OCI-LY1 (cell line): ENCODE measurements at regions not wholly inside any gene's neighbourhood (a gene's known extent, or its start where the extent isn't known, plus 50 kb on each side); places are given as distances from the start of the nearest gene placed in this dataset.

Experiments used
- H2AFZ ChIP-seq: fragments of 200-600 bp; sonication (generic), shearing (Covaris generic); 2 replicates; pipeline ENCODE4 v1.6.0; 2014; ENCODE audit warnings: antibody characterized with exemption, mild to moderate bottlenecking, low read length
- H3F3A ChIP-seq: fragments of 200-600 bp; sonication (generic), shearing (Covaris generic); 2 replicates; pipeline ENCODE4 v1.6.0; 2014; ENCODE audit warnings: mild to moderate bottlenecking, antibody characterized with exemption, low read length, moderate library complexity; ENCODE audit not compliant: insufficient read depth
- H3K27ac ChIP-seq: fragments of 200-600 bp; sonication (generic); 2 replicates; pipeline ENCODE4 v1.5.1; 2014; ENCODE audit warnings: low read length, mixed run types, mild to moderate bottlenecking, low read depth; ENCODE audit not compliant: poor library complexity, severe bottlenecking
- H3K27me3 ChIP-seq: fragments of 200-600 bp; sonication (generic); 2 replicates; pipeline ENCODE4 v1.6.0; 2014; ENCODE audit warnings: antibody characterized with exemption, mild to moderate bottlenecking, low read length, moderate library complexity; ENCODE audit not compliant: insufficient read depth
- H3K36me3 ChIP-seq: fragments of 200-600 bp; sonication (generic); 2 replicates; pipeline ENCODE4 v1.6.1; 2014; ENCODE audit warnings: mild to moderate bottlenecking, antibody characterized with exemption, low read length, moderate library complexity, mixed read lengths; ENCODE audit not compliant: insufficient read depth
- H3K4me1 ChIP-seq: fragments of 200-600 bp; sonication (generic); 2 replicates; pipeline ENCODE4 v1.5.1; 2014; ENCODE audit warnings: mild to moderate bottlenecking, low read length, moderate library complexity; ENCODE audit not compliant: insufficient read depth, severe bottlenecking
- H3K4me2 ChIP-seq: fragments of 200-600 bp; sonication (generic), shearing (Covaris generic); 2 replicates; pipeline ENCODE4 v1.6.1; 2014; ENCODE audit warnings: low read length
- H3K4me3 ChIP-seq: fragments of 200-600 bp; sonication (generic); 2 replicates; pipeline ENCODE4 v1.5.1; 2014; ENCODE audit warnings: low read length, low read depth, mild to moderate bottlenecking, mixed read lengths; ENCODE audit not compliant: poor library complexity, severe bottlenecking
- H3K79me2 ChIP-seq: fragments of 200-600 bp; shearing (Covaris generic); 2 replicates; pipeline ENCODE4 v1.6.1; 2016; ENCODE audit warnings: mixed run types, low read length, mixed read lengths; ENCODE audit not compliant: insufficient read depth
- H3K9ac ChIP-seq: fragments of 200-600 bp; sonication (generic), shearing (Covaris generic); 2 replicates; pipeline ENCODE4 v1.6.1; 2014; ENCODE audit warnings: mild to moderate bottlenecking, low read length, mixed read lengths
- H3K9me2 ChIP-seq: fragments of 200-600 bp; sonication (generic), shearing (Covaris generic); 2 replicates; pipeline ENCODE4 v1.6.1; 2014; ENCODE audit warnings: low read depth, mild to moderate bottlenecking, low read length, mixed read lengths
- H3K9me3 ChIP-seq: fragments of 200-600 bp; shearing (Covaris generic); 2 replicates; pipeline ENCODE4 v1.6.1; 2014; ENCODE audit warnings: low read length, mixed read lengths
- H4K20me1 ChIP-seq: fragments of 200-600 bp; sonication (generic), shearing (Covaris generic); 2 replicates; pipeline ENCODE4 v1.6.0; 2016; ENCODE audit warnings: mild to moderate bottlenecking, low read length; ENCODE audit not compliant: insufficient read depth
- EZH2 ChIP-seq: fragments of 200-600 bp; sonication (generic), shearing (Covaris generic); IDR thresholded peaks from 2 replicates; pipeline ENCODE4 v1.8.0; 2017; ENCODE audit warnings: borderline replicate concordance, mixed run types, mild to moderate bottlenecking, antibody characterized with exemption, low read length, moderate library complexity, mixed read lengths
- TF ChIP-seq, protein P1 (sequence below): fragments of 200-600 bp; sonication (generic), shearing (Covaris generic); IDR thresholded peaks from 2 replicates; pipeline ENCODE4 v1.5.1; 2017; ENCODE audit warnings: mild to moderate bottlenecking, antibody characterized with exemption, low read length, moderate library complexity, mixed read lengths

DNA sequence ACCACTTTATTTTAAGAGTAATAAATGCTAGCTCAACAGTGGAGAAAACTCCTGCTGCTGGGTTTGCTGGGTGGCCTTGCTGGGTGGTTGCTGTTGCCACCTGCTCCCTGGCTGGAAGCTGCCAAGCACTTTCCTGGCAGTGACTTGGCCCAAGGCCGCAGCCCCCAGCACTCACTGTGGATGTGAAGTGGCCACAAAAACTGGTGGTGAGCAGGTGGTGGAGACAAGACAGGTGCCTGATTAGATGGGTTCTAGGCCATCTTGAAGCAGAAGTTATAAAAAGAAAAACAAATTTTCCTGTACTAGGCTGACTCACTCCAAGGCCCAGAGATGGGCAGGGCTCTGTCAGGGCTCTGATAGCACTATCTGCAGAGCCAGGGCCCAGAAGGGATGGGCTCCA lies 224.7 kb upstream of the NLRP1 start:
- no peaks in the 10 kb centered on the region for H3K9me2 ChIP-seq
- no peaks in the 10 kb centered on the region for H3K36me3 ChIP-seq
- H3K27me3 ChIP-seq, result no peaks in the 10 kb centered on the region
- TF ChIP-seq EZH2, result no peak
- TF ChIP-seq, protein P1, sequence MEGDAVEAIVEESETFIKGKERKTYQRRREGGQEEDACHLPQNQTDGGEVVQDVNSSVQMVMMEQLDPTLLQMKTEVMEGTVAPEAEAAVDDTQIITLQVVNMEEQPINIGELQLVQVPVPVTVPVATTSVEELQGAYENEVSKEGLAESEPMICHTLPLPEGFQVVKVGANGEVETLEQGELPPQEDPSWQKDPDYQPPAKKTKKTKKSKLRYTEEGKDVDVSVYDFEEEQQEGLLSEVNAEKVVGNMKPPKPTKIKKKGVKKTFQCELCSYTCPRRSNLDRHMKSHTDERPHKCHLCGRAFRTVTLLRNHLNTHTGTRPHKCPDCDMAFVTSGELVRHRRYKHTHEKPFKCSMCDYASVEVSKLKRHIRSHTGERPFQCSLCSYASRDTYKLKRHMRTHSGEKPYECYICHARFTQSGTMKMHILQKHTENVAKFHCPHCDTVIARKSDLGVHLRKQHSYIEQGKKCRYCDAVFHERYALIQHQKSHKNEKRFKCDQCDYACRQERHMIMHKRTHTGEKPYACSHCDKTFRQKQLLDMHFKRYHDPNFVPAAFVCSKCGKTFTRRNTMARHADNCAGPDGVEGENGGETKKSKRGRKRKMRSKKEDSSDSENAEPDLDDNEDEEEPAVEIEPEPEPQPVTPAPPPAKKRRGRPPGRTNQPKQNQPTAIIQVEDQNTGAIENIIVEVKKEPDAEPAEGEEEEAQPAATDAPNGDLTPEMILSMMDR, result no peak
- no peaks in the 10 kb centered on the region for H3K4me1 ChIP-seq
- H3K9me3 ChIP-seq, result peaks cover 8% of the 10 kb centered on the region; the same call in 1 of the 2 replicates
- no peak overlapping the region for H3K4me3 ChIP-seq
- no peaks in the 10 kb centered on the region for H4K20me1 ChIP-seq
- no peak overlapping the region for H3K4me2 ChIP-seq
- H3F3A ChIP-seq, result no peaks in the 10 kb centered on the region
- no peak overlapping the region for H2AFZ ChIP-seq
- no peak overlapping the region for H3K9ac ChIP-seq
- H3K79me2 ChIP-seq, result no peaks in the 10 kb centered on the region
- H3K27ac ChIP-seq, result no peak overlapping the region

DNA sequence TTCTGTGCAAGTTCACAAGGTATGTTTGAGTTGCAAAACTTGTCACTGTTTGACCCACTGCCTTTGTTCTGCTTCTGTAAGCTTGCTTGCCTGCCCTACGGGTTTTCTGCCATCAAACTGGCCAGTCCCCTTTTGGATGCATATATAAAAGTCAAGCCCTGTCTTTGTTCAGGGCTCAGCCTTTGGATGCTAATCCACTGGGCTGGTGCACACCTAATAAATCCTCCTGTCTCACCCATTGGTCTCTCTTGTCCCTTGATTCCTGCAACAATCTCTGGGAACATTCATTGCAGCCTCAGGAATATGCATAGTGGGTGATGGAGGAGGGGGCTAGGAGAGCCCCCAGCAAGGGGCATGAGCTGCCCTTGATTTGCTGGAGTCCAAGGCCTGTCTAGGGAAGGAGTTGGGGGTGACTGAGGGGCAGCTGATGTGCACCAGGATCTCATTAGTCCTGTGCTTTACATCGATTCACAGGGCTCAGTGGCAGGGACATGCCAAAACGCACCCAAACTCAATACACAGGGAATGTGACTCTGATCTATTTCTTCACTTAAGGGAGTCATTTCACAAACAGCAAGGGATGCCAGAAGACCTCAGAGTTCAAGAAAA lies 225.4 kb upstream of the NLRP1 start:
- no peaks in the 10 kb centered on the region for H3K9me2 ChIP-seq
- H3K4me2 ChIP-seq, result no peak overlapping the region
- peaks cover 8% of the 10 kb centered on the region; the same call in 1 of the 2 replicates for H3K9me3 ChIP-seq
- no peak overlapping the region for H2AFZ ChIP-seq
- H3K4me3 ChIP-seq, result no peak overlapping the region
- H3F3A ChIP-seq, result no peaks in the 10 kb centered on the region
- no peak overlapping the region for H3K27ac ChIP-seq
- no peaks in the 10 kb centered on the region for H3K36me3 ChIP-seq
- no peaks in the 10 kb centered on the region for H3K27me3 ChIP-seq
- H3K4me1 ChIP-seq, result no peaks in the 10 kb centered on the region
- TF ChIP-seq, protein P1, result no peak
- TF ChIP-seq EZH2, result no peak
- no peaks in the 10 kb centered on the region for H4K20me1 ChIP-seq
- H3K9ac ChIP-seq, result no peak overlapping the region
- H3K79me2 ChIP-seq, result no peaks in the 10 kb centered on the region

DNA sequence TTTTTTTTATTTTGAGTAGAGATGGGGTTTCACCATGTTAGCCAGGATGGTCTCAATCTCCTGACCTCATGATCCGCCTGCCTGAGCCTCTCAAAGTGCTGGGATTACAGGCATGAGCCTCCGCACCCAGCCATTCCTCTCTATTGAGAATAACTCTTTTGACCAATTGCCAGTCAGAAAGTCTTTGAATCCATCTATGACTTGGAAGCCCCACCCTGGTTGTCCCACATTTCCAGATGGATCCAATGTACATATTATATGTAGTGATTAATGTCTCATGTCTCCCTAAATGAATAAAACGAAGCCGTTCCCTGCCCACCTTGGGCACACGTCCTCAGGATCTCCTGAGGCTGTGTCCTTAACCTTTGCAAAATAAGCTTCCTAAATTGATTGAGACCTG lies 228.3 kb upstream of the NLRP1 start:
- H3F3A ChIP-seq, result no peaks in the 10 kb centered on the region
- H3K9ac ChIP-seq, result no peak overlapping the region
- H3K27ac ChIP-seq, result no peak overlapping the region
- H3K4me2 ChIP-seq, result no peak overlapping the region
- H3K9me2 ChIP-seq, result no peaks in the 10 kb centered on the region
- H3K4me3 ChIP-seq, result no peak overlapping the region
- TF ChIP-seq EZH2, result no peak
- TF ChIP-seq, protein P1, result no peak
- peaks cover 8% of the 10 kb centered on the region; the same call in 1 of the 2 replicates for H3K9me3 ChIP-seq
- no peaks in the 10 kb centered on the region for H3K27me3 ChIP-seq
- H3K36me3 ChIP-seq, result no peaks in the 10 kb centered on the region
- H3K4me1 ChIP-seq, result no peaks in the 10 kb centered on the region
- H2AFZ ChIP-seq, result no peak overlapping the region
- H3K79me2 ChIP-seq, result no peaks in the 10 kb centered on the region
- no peaks in the 10 kb centered on the region for H4K20me1 ChIP-seq
